GM12878 (cell line): ENCODE measurements at regions not wholly inside any gene's neighbourhood (a gene's known extent, or its start where the extent isn't known, plus 50 kb on each side); places are given as distances from the start of the nearest gene placed in this dataset.

Experiments used
- CBX3 ChIP-seq: fragments of 200-600 bp; sonication (generic); IDR thresholded peaks from 2 replicates; pipeline ENCODE4 v1.6.1; 2016; ENCODE audit warnings: low read depth, borderline replicate concordance
- CHD2 ChIP-seq: IDR thresholded peaks from 2 replicates; pipeline ENCODE4 v1.6.1; 2011; ENCODE audit warnings: low read depth, low read length, improper control_type of control experiment, borderline replicate concordance
- CREB1 ChIP-seq: IDR thresholded peaks from 2 replicates; pipeline ENCODE4 v1.6.1; 2012; ENCODE audit warnings: low read depth, mild to moderate bottlenecking, inconsistent platforms
- CREM ChIP-seq: IDR thresholded peaks from 2 replicates; pipeline ENCODE4 v1.6.1; 2014; ENCODE audit warnings: antibody characterized with exemption, low read depth
- DPF2 ChIP-seq: fragments of 450-650 bp; IDR thresholded peaks from 2 replicates; pipeline ENCODE4 v1.6.1; 2017; ENCODE audit warnings: mild to moderate bottlenecking
- E2F8 ChIP-seq: fragments of 450-650 bp; IDR thresholded peaks from 2 replicates; pipeline ENCODE4 v1.6.1; 2018; ENCODE audit warnings: mild to moderate bottlenecking, low read depth, moderate library complexity; ENCODE audit not compliant: partially characterized antibody
- EED ChIP-seq: sonication (generic); IDR thresholded peaks from 2 replicates; pipeline ENCODE4 v1.6.1; 2016; ENCODE audit warnings: antibody characterized with exemption, low read depth
- EZH2 ChIP-seq: IDR thresholded peaks from 2 replicates; pipeline ENCODE4 v1.6.1; 2012; ENCODE audit warnings: low read depth, mild to moderate bottlenecking, control low read depth, inconsistent platforms, low read length, borderline replicate concordance; ENCODE audit not compliant: control insufficient read depth
- GATAD2B ChIP-seq: fragments of 450-650 bp; conservative IDR thresholded peaks from 2 replicates; pipeline ENCODE4 v1.6.1; 2017; ENCODE audit warnings: low read depth, mild to moderate bottlenecking, moderate library complexity
- HDGF ChIP-seq: fragments of 450-650 bp; IDR thresholded peaks from 2 replicates; pipeline ENCODE4 v1.6.1; 2016; ENCODE audit warnings: antibody characterized with exemption
- IRF3 ChIP-seq: fragments of 450-650 bp; IDR thresholded peaks from 2 replicates; pipeline ENCODE4 v1.6.1; 2014; ENCODE audit warnings: mild to moderate bottlenecking
- KLF5 ChIP-seq: fragments of 450-650 bp; IDR thresholded peaks from 2 replicates; pipeline ENCODE4 v1.6.1; 2014; ENCODE audit warnings: mild to moderate bottlenecking; ENCODE audit not compliant: partially characterized antibody
- PAX8 ChIP-seq: fragments of 450-650 bp; IDR thresholded peaks from 2 replicates; pipeline ENCODE4 v1.6.1; 2017; ENCODE audit warnings: mild to moderate bottlenecking, moderate library complexity
- RAD21 ChIP-seq: IDR thresholded peaks from 2 replicates; pipeline ENCODE4 v1.6.1; 2011; ENCODE audit warnings: mild to moderate bottlenecking, low read depth, low read length, moderate library complexity; ENCODE audit not compliant: insufficient read depth
- RAD51 ChIP-seq: fragments of 450-650 bp; IDR thresholded peaks from 2 replicates; pipeline ENCODE4 v1.6.1; 2016; ENCODE audit warnings: moderate library complexity, mild to moderate bottlenecking, inconsistent platforms
- RBBP5 ChIP-seq: fragments of 200-600 bp; sonication (generic); conservative IDR thresholded peaks from 2 replicates; pipeline ENCODE4 v1.6.1; 2016
- RELA ChIP-seq: fragments of 450-650 bp; IDR thresholded peaks from 2 replicates; pipeline ENCODE4 v1.8.0; 2014; ENCODE audit warnings: borderline replicate concordance; ENCODE audit not compliant: partially characterized antibody
- SRF ChIP-seq, 2 experiments: IDR thresholded peaks; 2 replicates each; pipeline ENCODE4 v1.6.1; 2011; ENCODE audit warnings: low read depth in 2 of 2, low read length in 2 of 2, mild to moderate bottlenecking in 1 of 2, moderate library complexity in 1 of 2
- ZNF217 ChIP-seq: fragments of 450-650 bp; IDR thresholded peaks from 2 replicates; pipeline ENCODE4 v1.6.1; 2017; ENCODE audit warnings: antibody characterized with exemption, mild to moderate bottlenecking
- ZZZ3 ChIP-seq: IDR thresholded peaks from 2 replicates; pipeline ENCODE4 v1.6.1; 2011; ENCODE audit warnings: low read depth; ENCODE audit not compliant: control insufficient read depth, insufficient read length
- TF ChIP-seq, protein P1 (sequence below): fragments of 450-650 bp; IDR thresholded peaks from 2 replicates; pipeline ENCODE4 v1.6.1; 2017; ENCODE audit warnings: low read depth, mild to moderate bottlenecking, moderate library complexity
- TF ChIP-seq, protein P2 (sequence below): IDR thresholded peaks from 2 replicates; pipeline ENCODE4 v1.6.1; 2011; ENCODE audit warnings: low read depth, mild to moderate bottlenecking, low read length, moderate library complexity, borderline replicate concordance; ENCODE audit errors: extremely low read depth
- TF ChIP-seq, protein P3 (sequence below): fragments of 450-650 bp; IDR thresholded peaks from 2 replicates; pipeline ENCODE4 v1.6.1; 2017; ENCODE audit warnings: antibody characterized with exemption, mild to moderate bottlenecking, moderate library complexity

DNA sequence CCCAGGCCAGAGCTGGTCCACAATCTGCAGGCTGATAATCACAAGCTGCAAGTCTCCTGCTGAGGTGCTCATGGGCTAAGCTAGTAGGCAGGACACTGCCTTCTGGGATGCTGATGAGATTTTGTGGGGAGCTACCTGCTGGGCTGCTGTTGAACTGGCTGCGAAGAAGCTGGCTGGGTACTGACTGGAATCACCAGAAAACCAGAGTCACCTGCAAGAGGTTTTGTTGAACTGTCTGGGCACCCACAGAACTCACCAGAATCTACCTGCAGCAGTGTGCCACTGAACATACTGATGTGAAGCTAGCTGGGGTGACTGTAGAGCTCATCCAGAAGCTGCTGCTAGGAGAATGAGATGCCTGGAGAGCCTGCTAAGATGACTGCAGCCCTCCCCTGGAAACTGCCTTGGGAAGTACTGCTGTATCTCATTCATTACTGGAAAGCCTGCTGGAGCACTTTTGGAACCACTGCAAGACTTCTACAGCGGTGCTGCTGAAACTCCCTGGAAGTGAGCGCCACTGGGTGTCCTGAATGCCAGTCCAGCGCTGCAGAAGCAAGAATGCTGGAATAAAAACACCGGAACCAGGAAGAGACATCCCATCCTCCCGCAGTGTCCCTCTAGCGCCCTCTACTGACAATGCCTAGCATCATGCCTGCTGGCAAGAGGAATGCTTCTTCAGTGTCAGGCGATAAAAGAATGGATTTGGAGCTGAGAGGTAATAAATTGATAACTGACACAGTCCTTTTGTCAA lies 64.9 kb upstream of the ARHGAP18 start (continued):
- TF ChIP-seq IRF3 (no peak), RAD21 (peak; percentile 63), HDGF (no peak), E2F8 (no peak), CREM (no peak), EZH2 (no peak), RAD51 (no peak), GATAD2B (0 out of 2 replicates have a peak, but pooled peaks have one; percentile 17), RELA (no peak), ZNF217 (no peak), ZZZ3 (no peak), SRF (IDR thresholded peaks at IDR 0.05; ENCODE audit: low read depth in 2 of 2, low read length in 2 of 2) (no peak), CHD2 (no peak), CREB1 (no peak), PAX8 (no peak), RBBP5 (no peak), KLF5 (no peak), DPF2 (no peak), EED (0 out of 2 replicates have a peak, but pooled peaks have one; percentile 39), CBX3 (no peak)
- TF ChIP-seq, protein P1, sequence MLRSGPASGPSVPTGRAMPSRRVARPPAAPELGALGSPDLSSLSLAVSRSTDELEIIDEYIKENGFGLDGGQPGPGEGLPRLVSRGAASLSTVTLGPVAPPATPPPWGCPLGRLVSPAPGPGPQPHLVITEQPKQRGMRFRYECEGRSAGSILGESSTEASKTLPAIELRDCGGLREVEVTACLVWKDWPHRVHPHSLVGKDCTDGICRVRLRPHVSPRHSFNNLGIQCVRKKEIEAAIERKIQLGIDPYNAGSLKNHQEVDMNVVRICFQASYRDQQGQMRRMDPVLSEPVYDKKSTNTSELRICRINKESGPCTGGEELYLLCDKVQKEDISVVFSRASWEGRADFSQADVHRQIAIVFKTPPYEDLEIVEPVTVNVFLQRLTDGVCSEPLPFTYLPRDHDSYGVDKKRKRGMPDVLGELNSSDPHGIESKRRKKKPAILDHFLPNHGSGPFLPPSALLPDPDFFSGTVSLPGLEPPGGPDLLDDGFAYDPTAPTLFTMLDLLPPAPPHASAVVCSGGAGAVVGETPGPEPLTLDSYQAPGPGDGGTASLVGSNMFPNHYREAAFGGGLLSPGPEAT: no peak
- TF ChIP-seq, protein P2, sequence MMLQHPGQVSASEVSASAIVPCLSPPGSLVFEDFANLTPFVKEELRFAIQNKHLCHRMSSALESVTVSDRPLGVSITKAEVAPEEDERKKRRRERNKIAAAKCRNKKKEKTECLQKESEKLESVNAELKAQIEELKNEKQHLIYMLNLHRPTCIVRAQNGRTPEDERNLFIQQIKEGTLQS: no peak
- TF ChIP-seq, protein P3, sequence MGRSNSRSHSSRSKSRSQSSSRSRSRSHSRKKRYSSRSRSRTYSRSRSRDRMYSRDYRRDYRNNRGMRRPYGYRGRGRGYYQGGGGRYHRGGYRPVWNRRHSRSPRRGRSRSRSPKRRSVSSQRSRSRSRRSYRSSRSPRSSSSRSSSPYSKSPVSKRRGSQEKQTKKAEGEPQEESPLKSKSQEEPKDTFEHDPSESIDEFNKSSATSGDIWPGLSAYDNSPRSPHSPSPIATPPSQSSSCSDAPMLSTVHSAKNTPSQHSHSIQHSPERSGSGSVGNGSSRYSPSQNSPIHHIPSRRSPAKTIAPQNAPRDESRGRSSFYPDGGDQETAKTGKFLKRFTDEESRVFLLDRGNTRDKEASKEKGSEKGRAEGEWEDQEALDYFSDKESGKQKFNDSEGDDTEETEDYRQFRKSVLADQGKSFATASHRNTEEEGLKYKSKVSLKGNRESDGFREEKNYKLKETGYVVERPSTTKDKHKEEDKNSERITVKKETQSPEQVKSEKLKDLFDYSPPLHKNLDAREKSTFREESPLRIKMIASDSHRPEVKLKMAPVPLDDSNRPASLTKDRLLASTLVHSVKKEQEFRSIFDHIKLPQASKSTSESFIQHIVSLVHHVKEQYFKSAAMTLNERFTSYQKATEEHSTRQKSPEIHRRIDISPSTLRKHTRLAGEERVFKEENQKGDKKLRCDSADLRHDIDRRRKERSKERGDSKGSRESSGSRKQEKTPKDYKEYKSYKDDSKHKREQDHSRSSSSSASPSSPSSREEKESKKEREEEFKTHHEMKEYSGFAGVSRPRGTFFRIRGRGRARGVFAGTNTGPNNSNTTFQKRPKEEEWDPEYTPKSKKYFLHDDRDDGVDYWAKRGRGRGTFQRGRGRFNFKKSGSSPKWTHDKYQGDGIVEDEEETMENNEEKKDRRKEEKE: no peak
